Keratinocyte (primary cell): ENCODE measurements at regions not wholly inside any gene's neighbourhood (a gene's known extent, or its start where the extent isn't known, plus 50 kb on each side); places are given as distances from the start of the nearest gene placed in this dataset.
A peak's percentile ranks its signal among the peaks of the same experiment; 100 is the strongest.

Experiments
- DNase-seq: peaks from one replicate; pipeline ENCODE4 v3.0.0-alpha.2; 2011; ENCODE audit warnings: low read depth, missing footprints, low spot score
- FAIRE-seq: peaks from 2 replicates; lab custom pipeline; 2011; peaks lifted over from hg19 to GRCh38; lab: Jason Lieb, UNC
- H2AFZ ChIP-seq: 2 replicates; pipeline ENCODE4 v1.6.0; 2012; ENCODE audit warnings: low read length, control low read depth, inconsistent platforms; ENCODE audit not compliant: control insufficient read depth
- H3K27ac ChIP-seq: 2 replicates; pipeline ENCODE4 v1.5.1; 2011; ENCODE audit warnings: low read length; ENCODE audit not compliant: control insufficient read depth, insufficient read depth
- H3K27me3 ChIP-seq: 3 replicates; pipeline ENCODE4 v1.6.0; 2011; ENCODE audit warnings: low read length; ENCODE audit not compliant: control insufficient read depth, insufficient read depth; ENCODE audit errors: extremely low read depth
- H3K36me3 ChIP-seq, 2 experiments: 2 replicates in 1 of 2; 3 replicates in 1 of 2; pipeline ENCODE4 v1.5.1; 2011; ENCODE audit warnings: low read length in 2 of 2, mild to moderate bottlenecking in 1 of 2; ENCODE audit not compliant: control insufficient read depth in 2 of 2, insufficient read depth in 2 of 2; ENCODE audit errors: extremely low read depth in 1 of 2
- H3K4me1 ChIP-seq: 3 replicates; pipeline ENCODE4 v1.5.1; 2011; ENCODE audit warnings: low read length; ENCODE audit not compliant: control insufficient read depth, insufficient read depth; ENCODE audit errors: extremely low read depth
- H3K4me2 ChIP-seq: 3 replicates; pipeline ENCODE4 v1.6.0; 2011; ENCODE audit warnings: low read depth, low read length; ENCODE audit not compliant: control insufficient read depth, insufficient read depth; ENCODE audit errors: extremely low read depth
- H3K4me3 ChIP-seq, 3 experiments: fragments of 200-600 bp in 1 of 3; sonication (generic) in 1 of 3; 2 replicates in 2 of 3; 3 replicates in 1 of 3; pipeline ENCODE4 v1.5.1; 2011 to 2016; ENCODE audit warnings: low read length in 3 of 3, mild to moderate bottlenecking in 3 of 3, control low read depth in 2 of 3, inconsistent platforms in 1 of 3, low read depth in 1 of 3, mixed read lengths in 1 of 3, mixed run types in 1 of 3, moderate library complexity in 1 of 3; ENCODE audit not compliant: control insufficient read depth in 2 of 3, insufficient read depth in 2 of 3; ENCODE audit errors: extremely low read depth in 1 of 3
- H3K79me2 ChIP-seq: 2 replicates; pipeline ENCODE4 v1.6.0; 2012; ENCODE audit warnings: low read length; ENCODE audit not compliant: control insufficient read depth, insufficient read depth
- H3K9ac ChIP-seq: 3 replicates; pipeline ENCODE4 v1.6.0; 2011; ENCODE audit warnings: low read length; ENCODE audit not compliant: control insufficient read depth, insufficient read depth; ENCODE audit errors: extremely low read depth
- H3K9me1 ChIP-seq: 3 replicates; pipeline ENCODE4 v1.6.0; 2011; ENCODE audit warnings: low read length; ENCODE audit not compliant: control insufficient read depth, insufficient read depth; ENCODE audit errors: extremely low read depth
- H3K9me3 ChIP-seq: 2 replicates; pipeline ENCODE4 v1.5.1; 2012; ENCODE audit warnings: low read depth, low read length; ENCODE audit not compliant: control insufficient read depth
- H4K20me1 ChIP-seq: 3 replicates; pipeline ENCODE4 v1.6.0; 2011; ENCODE audit warnings: low read length; ENCODE audit not compliant: control insufficient read depth, insufficient read depth; ENCODE audit errors: extremely low read depth
- CTCF ChIP-seq, 3 experiments: IDR thresholded peaks in 1 of 3; conservative IDR thresholded peaks in 1 of 3; optimal IDR thresholded peaks in 1 of 3; 2 replicates in 2 of 3; 3 replicates in 1 of 3; pipeline versions ENCODE3 to v1.5.1; 2011; ENCODE audit warnings: low read length in 3 of 3, mild to moderate bottlenecking in 3 of 3, moderate library complexity in 2 of 3, control low read depth in 1 of 3, inconsistent platforms in 1 of 3; ENCODE audit not compliant: insufficient read depth in 2 of 3; ENCODE audit errors: extremely low read depth in 1 of 3
- EZH2 ChIP-seq: IDR thresholded peaks from one replicate; pipeline ENCODE4 v1.6.1; 2012; ENCODE audit warnings: inconsistent platforms, mild to moderate bottlenecking, low read length, moderate library complexity
- dilution Hi-C: fragments of 300-500 bp; cut with MboI; formaldehyde crosslinking; loops from one replicate; pipeline ENCODE4 v1.7.0; 2020; ENCODE audit warnings: low sequenced_read_pairs; ENCODE audit not compliant: extremely low pct_ligation_motif_present

GRCh38 chr5:74404574-74405508 is 235.7 kb downstream of the ENC1 start:
- dilution Hi-C loops: no loop called here

GRCh38 chr5:74403771-74404170 is 236.8 kb downstream of the ENC1 start:
- DNase-seq (no peak), FAIRE-seq (no peak)
- TF ChIP-seq CTCF (optimal IDR thresholded peaks at IDR 0.05 in 1 of 3, IDR thresholded peaks at IDR 0.05 in 1 of 3, conservative IDR thresholded peaks at IDR 0.05 in 1 of 3; ENCODE audit: extremely low read depth in 1 of 3, insufficient read depth in 2 of 3, low read length in 3 of 3): no peak
- TF ChIP-seq EZH2: no peak
- no peak overlapping the region for H3K9ac ChIP-seq
- H3K9me3 ChIP-seq: no peaks in the 10 kb centered on the region
- dilution Hi-C loops: no loop called here
- no peaks in the 10 kb centered on the region for H3K36me3 ChIP-seq
- H3K4me2 ChIP-seq: no peak overlapping the region
- no peak overlapping the region for H3K4me3 ChIP-seq
- no peak overlapping the region for H2AFZ ChIP-seq
- H4K20me1 ChIP-seq: no peaks in the 10 kb centered on the region
- no peaks in the 10 kb centered on the region for H3K27me3 ChIP-seq
- no peak overlapping the region for H3K27ac ChIP-seq
- H3K9me1 ChIP-seq: no peaks in the 10 kb centered on the region
- no peaks in the 10 kb centered on the region for H3K79me2 ChIP-seq
- peaks cover 3% of the 10 kb centered on the region for H3K4me1 ChIP-seq

More at GRCh38 chr5:74404574-74405508, 235.7 kb downstream of the ENC1 start:
- no peak overlapping the region for H3K27ac ChIP-seq
- peaks cover 3% of the 10 kb centered on the region for H3K4me1 ChIP-seq
- TF ChIP-seq CTCF (optimal IDR thresholded peaks at IDR 0.05 in 1 of 3, IDR thresholded peaks at IDR 0.05 in 1 of 3, conservative IDR thresholded peaks at IDR 0.05 in 1 of 3; ENCODE audit: extremely low read depth in 1 of 3, insufficient read depth in 2 of 3, low read length in 3 of 3) (no peak), EZH2 (no peak)
- H3K9me1 ChIP-seq: no peaks in the 10 kb centered on the region
- no peak overlapping the region for H3K4me3 ChIP-seq
- no peaks in the 10 kb centered on the region for H3K9me3 ChIP-seq
- no peaks in the 10 kb centered on the region for H3K79me2 ChIP-seq
- FAIRE-seq (peak; percentile 17), DNase-seq (no peak)
- no peak overlapping the region for H2AFZ ChIP-seq
- H3K27me3 ChIP-seq: no peaks in the 10 kb centered on the region
- H3K36me3 ChIP-seq: no peaks in the 10 kb centered on the region
- no peak overlapping the region for H3K4me2 ChIP-seq
- H4K20me1 ChIP-seq: no peaks in the 10 kb centered on the region
- no peak overlapping the region for H3K9ac ChIP-seq
